ENCODE measurements at regions not wholly inside any gene's neighbourhood (a gene's known extent, or its start where the extent isn't known, plus 50 kb on each side); places are given as distances from the start of the nearest gene placed in this dataset.

GRCh38 chr5:175103746-175104145, 340.2 kb downstream of the DRD1 start:
- Histone ChIP-seq H3K36me3 (ENCODE audit: insufficient read depth, low read length) (no peaks in the 10 kb centered on the region), H3K4me2 (ENCODE audit: low read length) (no peak overlapping the region), H4K20me1 (ENCODE audit: insufficient read depth, low read length) (no peaks in the 10 kb centered on the region), H3K4me1 (ENCODE audit: insufficient read depth, low read length, severe bottlenecking) (no peaks in the 10 kb centered on the region), H3K4me3 (ENCODE audit: low read depth, low read length, poor library complexity, severe bottlenecking) (no peak overlapping the region), H3K79me2 (ENCODE audit: insufficient read depth, low read length) (no peaks in the 10 kb centered on the region), H3K9me2 (ENCODE audit: low read depth, low read length) (no peaks in the 10 kb centered on the region), H2AFZ (ENCODE audit: low read length) (no peak overlapping the region), H3K27me3 (ENCODE audit: insufficient read depth, low read length) (no peaks in the 10 kb centered on the region; the same call in 1 of the 2 replicates), H3F3A (ENCODE audit: insufficient read depth, low read length) (no peaks in the 10 kb centered on the region), H3K27ac (ENCODE audit: low read depth, low read length, poor library complexity, severe bottlenecking) (no peak overlapping the region), H3K9me3 (ENCODE audit: low read length) (no peaks in the 10 kb centered on the region), H3K9ac (ENCODE audit: low read length) (no peak overlapping the region)
- no peak for TF ChIP-seq EZH2 (IDR thresholded peaks at IDR 0.05; ENCODE audit: borderline replicate concordance, low read length)
- TF ChIP-seq, protein P1, sequence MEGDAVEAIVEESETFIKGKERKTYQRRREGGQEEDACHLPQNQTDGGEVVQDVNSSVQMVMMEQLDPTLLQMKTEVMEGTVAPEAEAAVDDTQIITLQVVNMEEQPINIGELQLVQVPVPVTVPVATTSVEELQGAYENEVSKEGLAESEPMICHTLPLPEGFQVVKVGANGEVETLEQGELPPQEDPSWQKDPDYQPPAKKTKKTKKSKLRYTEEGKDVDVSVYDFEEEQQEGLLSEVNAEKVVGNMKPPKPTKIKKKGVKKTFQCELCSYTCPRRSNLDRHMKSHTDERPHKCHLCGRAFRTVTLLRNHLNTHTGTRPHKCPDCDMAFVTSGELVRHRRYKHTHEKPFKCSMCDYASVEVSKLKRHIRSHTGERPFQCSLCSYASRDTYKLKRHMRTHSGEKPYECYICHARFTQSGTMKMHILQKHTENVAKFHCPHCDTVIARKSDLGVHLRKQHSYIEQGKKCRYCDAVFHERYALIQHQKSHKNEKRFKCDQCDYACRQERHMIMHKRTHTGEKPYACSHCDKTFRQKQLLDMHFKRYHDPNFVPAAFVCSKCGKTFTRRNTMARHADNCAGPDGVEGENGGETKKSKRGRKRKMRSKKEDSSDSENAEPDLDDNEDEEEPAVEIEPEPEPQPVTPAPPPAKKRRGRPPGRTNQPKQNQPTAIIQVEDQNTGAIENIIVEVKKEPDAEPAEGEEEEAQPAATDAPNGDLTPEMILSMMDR (IDR thresholded peaks at IDR 0.05; ENCODE audit: low read length), result no peak

- Histone ChIP-seq H3K79me2 (ENCODE audit: insufficient read depth, low read length) (no peaks in the 10 kb centered on the region), H3K9ac (ENCODE audit: low read length) (no peak overlapping the region), H3K27me3 (ENCODE audit: insufficient read depth, low read length) (no peaks in the 10 kb centered on the region; the same call in 1 of the 2 replicates), H3K9me3 (ENCODE audit: low read length) (no peaks in the 10 kb centered on the region), H3K4me2 (ENCODE audit: low read length) (no peak overlapping the region), H3F3A (ENCODE audit: insufficient read depth, low read length) (no peaks in the 10 kb centered on the region), H3K36me3 (ENCODE audit: insufficient read depth, low read length) (no peaks in the 10 kb centered on the region), H3K27ac (ENCODE audit: low read depth, low read length, poor library complexity, severe bottlenecking) (no peak overlapping the region), H3K9me2 (ENCODE audit: low read depth, low read length) (no peaks in the 10 kb centered on the region), H3K4me3 (ENCODE audit: low read depth, low read length, poor library complexity, severe bottlenecking) (no peak overlapping the region), H4K20me1 (ENCODE audit: insufficient read depth, low read length) (no peaks in the 10 kb centered on the region), H2AFZ (ENCODE audit: low read length) (no peak overlapping the region), H3K4me1 (ENCODE audit: insufficient read depth, low read length, severe bottlenecking) (no peaks in the 10 kb centered on the region)
- no peak for TF ChIP-seq EZH2 (IDR thresholded peaks at IDR 0.05; ENCODE audit: borderline replicate concordance, low read length)
- TF ChIP-seq, protein P1 (IDR thresholded peaks at IDR 0.05; ENCODE audit: low read length), result no peak
Observed at GRCh38 chr5:175102717-175103116, 341.3 kb downstream of the DRD1 start.

DNA sequence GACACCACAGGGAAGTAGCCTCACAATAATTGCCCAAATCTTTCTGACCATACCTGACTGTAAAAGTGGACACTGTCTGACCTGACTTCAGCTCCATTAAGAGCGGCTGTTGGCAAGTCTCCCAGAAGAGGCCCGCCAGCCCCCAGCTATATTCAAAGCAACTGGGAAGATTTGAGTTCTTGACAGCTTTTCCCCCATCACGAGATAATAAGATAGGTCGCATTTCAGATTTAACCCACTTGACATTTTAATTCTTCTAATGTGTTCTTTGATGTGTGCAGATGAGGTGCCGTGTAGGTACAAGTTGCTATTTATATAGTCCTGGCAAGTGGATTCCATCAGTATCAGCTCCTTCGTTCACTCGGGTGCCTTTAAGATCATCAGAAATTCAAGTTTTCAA, 345.7 kb downstream of the DRD1 start:
- Histone ChIP-seq H4K20me1 (ENCODE audit: insufficient read depth, low read length) (no peaks in the 10 kb centered on the region), H3K9me3 (ENCODE audit: low read length) (no peaks in the 10 kb centered on the region), H3K27me3 (ENCODE audit: insufficient read depth, low read length) (no peaks in the 10 kb centered on the region; the same call in 1 of the 2 replicates), H3K27ac (ENCODE audit: low read depth, low read length, poor library complexity, severe bottlenecking) (no peak overlapping the region), H3F3A (ENCODE audit: insufficient read depth, low read length) (no peaks in the 10 kb centered on the region), H3K4me1 (ENCODE audit: insufficient read depth, low read length, severe bottlenecking) (no peaks in the 10 kb centered on the region), H2AFZ (ENCODE audit: low read length) (no peak overlapping the region), H3K9ac (ENCODE audit: low read length) (no peak overlapping the region), H3K9me2 (ENCODE audit: low read depth, low read length) (no peaks in the 10 kb centered on the region), H3K36me3 (ENCODE audit: insufficient read depth, low read length) (no peaks in the 10 kb centered on the region), H3K4me2 (ENCODE audit: low read length) (no peak overlapping the region), H3K4me3 (ENCODE audit: low read depth, low read length, poor library complexity, severe bottlenecking) (no peak overlapping the region), H3K79me2 (ENCODE audit: insufficient read depth, low read length) (no peaks in the 10 kb centered on the region)
- TF ChIP-seq, protein P1 (IDR thresholded peaks at IDR 0.05; ENCODE audit: low read length), result no peak
- TF ChIP-seq EZH2 (IDR thresholded peaks at IDR 0.05; ENCODE audit: borderline replicate concordance, low read length), result no peak

Measured in OCI-LY1 (cell line).